Lung (tissue), 11 donors: ENCODE measurements at regions not wholly inside any gene's neighbourhood (a gene's known extent, or its start where the extent isn't known, plus 50 kb on each side); places are given as distances from the start of the nearest gene placed in this dataset.

Experiments used
- ATAC-seq: fragments of 200-7000 bp; cut with Tn5 transposase; one replicate; pipeline ENCODE4 v1.9.1; 2020; ENCODE audit warnings: moderate number of reproducible peaks; ENCODE audit not compliant: insufficient read depth, low FRiP score
- DNase-seq, 3 donors: peaks; one replicate each; pipeline ENCODE4 v3.0.0-alpha.2; 2013 to 2017
- H3K27ac ChIP-seq, 2 donors: one replicate each; pipeline ENCODE4 v1.5.1; 2013; ENCODE audit warnings: mild to moderate bottlenecking in 2 of 2, moderate library complexity in 2 of 2, control low read depth in 1 of 2, inconsistent platforms in 1 of 2, low read depth in 1 of 2, low read length in 1 of 2
- H3K27me3 ChIP-seq, 3 donors: one replicate each; pipeline ENCODE4 v1.5.1; 2013; ENCODE audit warnings: low read length in 2 of 3; ENCODE audit not compliant: control insufficient read depth in 3 of 3, insufficient read depth in 3 of 3
- H3K36me3 ChIP-seq, 4 donors: one replicate each; pipeline ENCODE4 v1.5.1; 2013; ENCODE audit warnings: low read length in 4 of 4, mild to moderate bottlenecking in 1 of 4, moderate library complexity in 1 of 4; ENCODE audit not compliant: control insufficient read depth in 4 of 4, insufficient read depth in 4 of 4
- H3K4me1 ChIP-seq, 5 donors: one replicate each; pipeline ENCODE4 v1.5.1; 2013; ENCODE audit warnings: low read length in 5 of 5, mild to moderate bottlenecking in 2 of 5, moderate library complexity in 1 of 5; ENCODE audit not compliant: control insufficient read depth in 5 of 5, insufficient read depth in 5 of 5
- H3K4me3 ChIP-seq: one replicate; pipeline ENCODE4 v1.5.1; 2013; ENCODE audit warnings: mild to moderate bottlenecking, control low read depth, moderate library complexity
- H3K9ac ChIP-seq, 2 donors: one replicate each; pipeline ENCODE4 v1.5.1; 2013; ENCODE audit warnings: low read length in 2 of 2, control low read depth in 1 of 2; ENCODE audit not compliant: insufficient read depth in 1 of 2
- H3K9me3 ChIP-seq, 4 donors: one replicate each; pipeline ENCODE4 v1.5.1; 2013; ENCODE audit warnings: low read length in 3 of 4, mild to moderate bottlenecking in 1 of 4, moderate library complexity in 1 of 4; ENCODE audit not compliant: control insufficient read depth in 4 of 4, insufficient read depth in 3 of 4
- CTCF ChIP-seq: IDR thresholded peaks from 2 replicates; pipeline ENCODE4 v1.5.1; 2012; ENCODE audit warnings: mild to moderate bottlenecking; ENCODE audit errors: control extremely low read depth, extremely low read depth
- WGBS, 2 donors: extraction: QIAGEN DNeasy Blood & Tissue Kit; methylation state at CpG; one replicate each; pipeline ENCODE4 v1.1.7; 2013; 5-methylcytosine and 5-hydroxymethylcytosine counted together
- donor health status: control.
- donor health status: control.
- donor health status: Bipolar disorder and iron deficiency.
- donor health status: healthy.
- donor health status: DM: yes; HTN: yes; CAD: no.

GRCh38 chr1:238991765-238992495, 394.4 kb upstream of the CHRM3 start:
- Histone ChIP-seq H3K9me3 (peaks cover 0 to 3% (median 0%) of the 10 kb centered on the region in 4 donors), H3K4me1 (no peaks in the 10 kb centered on the region), H3K36me3 (no peaks in the 10 kb centered on the region), H3K4me3 (no peak overlapping the region), H3K27ac (no peak overlapping the region), H3K9ac (no peak overlapping the region), H3K27me3 (no peaks in the 10 kb centered on the region)
- 84% methylated on average over 6 of the region's 6 CpGs for WGBS, 2 donors
- ATAC-seq (no peak), DNase-seq (peak in 1 of 3 donors; percentile 1)
- TF ChIP-seq CTCF, result no peak

- no peak for TF ChIP-seq CTCF
- H3K36me3 ChIP-seq, result no peaks in the 10 kb centered on the region
- H3K4me3 ChIP-seq, result no peak overlapping the region
- no peak overlapping the region for H3K27ac ChIP-seq
- H3K9ac ChIP-seq, result no peak overlapping the region
- ATAC-seq, result no peak
- no peak for DNase-seq
- H3K9me3 ChIP-seq, result peaks cover 0 to 3% (median 0%) of the 10 kb centered on the region in 4 donors
- WGBS, 2 donors, result 89 to 97% methylated on average over 2 of the region's 2 CpGs
- no peaks in the 10 kb centered on the region for H3K27me3 ChIP-seq
- no peaks in the 10 kb centered on the region for H3K4me1 ChIP-seq
Measured at GRCh38 chr1:238985312-238985711, 401.1 kb upstream of the CHRM3 start.

- Histone ChIP-seq H3K36me3 (no peaks in the 10 kb centered on the region), H3K4me3 (no peak overlapping the region), H3K27ac (no peak overlapping the region), H3K27me3 (no peaks in the 10 kb centered on the region), H3K4me1 (no peaks in the 10 kb centered on the region), H3K9me3 (peaks cover 0 to 2% (median 0%) of the 10 kb centered on the region in 4 donors), H3K9ac (no peak overlapping the region)
- ATAC-seq (no peak), DNase-seq (no peak)
- WGBS, 2 donors, result 66 to 77% methylated on average over 5 of the region's 5 CpGs
- no peak for TF ChIP-seq CTCF
Measured at GRCh38 chr1:238982736-238983135, 403.6 kb upstream of the CHRM3 start.
